Right lobe of liver (tissue), 6 donors: ENCODE measurements at regions not wholly inside any gene's neighbourhood (a gene's known extent, or its start where the extent isn't known, plus 50 kb on each side); places are given as distances from the start of the nearest gene placed in this dataset.

ENCODE experiments used
- ATAC-seq, 4 donors: fragments of 200-7000 bp; cut with Tn5 transposase; one replicate each; pipeline ENCODE4 v1.9.1; 2020; ENCODE audit warnings: mild to moderate bottlenecking in 4 of 4, moderate library complexity in 4 of 4
- DNase-seq, 3 donors: peaks; one replicate each; pipeline ENCODE4 v3.0.0-alpha.2; 2020
- H3K27ac ChIP-seq, 3 donors: fragments of 200-600 bp; one replicate each; pipeline ENCODE4 v1.8.0; 2022
- H3K27me3 ChIP-seq, 2 donors: fragments of 200-600 bp; one replicate each; pipeline ENCODE4 v1.8.0; 2022
- H3K36me3 ChIP-seq, 4 donors: fragments of 200-600 bp; sonication (generic) in 1 of 4; one replicate each; pipeline versions ENCODE4 v1.5.1 to v1.8.0; 2017 to 2022; ENCODE audit warnings: control low read depth in 1 of 4
- H3K4me1 ChIP-seq, 4 donors: fragments of 200-600 bp; sonication (generic) in 1 of 4; one replicate each; pipeline versions ENCODE4 v1.5.1 to v1.8.0; 2017 to 2022; ENCODE audit warnings: control low read depth in 1 of 4
- H3K4me3 ChIP-seq, 3 donors: fragments of 200-600 bp; one replicate each; pipeline ENCODE4 v1.8.0; 2022
- H3K9me3 ChIP-seq, 4 donors: fragments of 200-600 bp; sonication (generic) in 1 of 4; one replicate each; pipeline versions ENCODE4 v1.5.1 to v1.8.0; 2017 to 2022; ENCODE audit warnings: control low read depth in 1 of 4
- POLR2A ChIP-seq: fragments of 450-650 bp; IDR thresholded peaks from one replicate; pipeline ENCODE4 v1.6.1; 2017; ENCODE audit warnings: antibody characterized with exemption, mild to moderate bottlenecking
- WGBS: methylation state at CpG from one replicate; pipeline ENCODE4 v1.1.6; 2018; ENCODE audit warnings: low coverage, low lambda C conversion rate; ENCODE audit not compliant: insufficient coverage; ENCODE audit errors: missing lambda C conversion rate; 5-methylcytosine and 5-hydroxymethylcytosine counted together
- intact Hi-C, 2 donors: fragments of 100-400 bp; cut with DNase I; formaldehyde crosslinking; loops; one replicate each; pipeline versions ENCODE4 v1.11.2 to v1.14.1; 2022
- TF ChIP-seq, protein P1 (sequence below), 4 donors: fragments of 200-600 bp in 3 of 4; fragments of 450-650 bp in 1 of 4; IDR thresholded peaks; one replicate each; pipeline versions ENCODE4 v1.5.1 to v1.8.0; 2016 to 2022; ENCODE audit warnings: antibody characterized with exemption in 4 of 4, mild to moderate bottlenecking in 2 of 4
- donor health status: DM: no; HTN: yes; CAD: no.
- donor health status: DM: no; HTN: no; CAD: no.
- donor health status: DM: no; HTN: no; CAD: no.
- donor health status: DM: no; HTN: yes; CAD: no.
- donor health status: DM: no; HTN: yes; CAD: no.

DNA sequence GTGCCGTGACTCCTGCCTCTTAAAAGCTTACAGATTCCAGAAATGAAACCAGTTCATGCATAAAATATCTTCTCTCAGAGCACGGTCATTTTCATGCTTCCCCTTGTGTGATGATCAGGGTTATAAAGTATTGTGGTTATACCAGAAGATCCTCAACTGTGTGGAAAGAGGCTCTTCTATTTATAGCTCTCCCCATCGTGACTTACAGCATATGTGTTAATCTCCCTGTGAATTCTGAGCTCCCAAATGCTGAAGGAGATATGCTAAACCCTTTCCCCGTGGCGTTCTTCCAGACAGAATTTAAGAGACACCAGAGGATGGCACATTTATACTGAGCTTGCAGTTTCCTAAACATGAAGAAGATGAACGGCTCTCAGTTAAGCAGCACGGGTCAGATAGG, 158.8 kb downstream of the CDH26 start:
- 28% methylated on average over 7 of the region's 7 CpGs for WGBS
- TF ChIP-seq, protein P1, sequence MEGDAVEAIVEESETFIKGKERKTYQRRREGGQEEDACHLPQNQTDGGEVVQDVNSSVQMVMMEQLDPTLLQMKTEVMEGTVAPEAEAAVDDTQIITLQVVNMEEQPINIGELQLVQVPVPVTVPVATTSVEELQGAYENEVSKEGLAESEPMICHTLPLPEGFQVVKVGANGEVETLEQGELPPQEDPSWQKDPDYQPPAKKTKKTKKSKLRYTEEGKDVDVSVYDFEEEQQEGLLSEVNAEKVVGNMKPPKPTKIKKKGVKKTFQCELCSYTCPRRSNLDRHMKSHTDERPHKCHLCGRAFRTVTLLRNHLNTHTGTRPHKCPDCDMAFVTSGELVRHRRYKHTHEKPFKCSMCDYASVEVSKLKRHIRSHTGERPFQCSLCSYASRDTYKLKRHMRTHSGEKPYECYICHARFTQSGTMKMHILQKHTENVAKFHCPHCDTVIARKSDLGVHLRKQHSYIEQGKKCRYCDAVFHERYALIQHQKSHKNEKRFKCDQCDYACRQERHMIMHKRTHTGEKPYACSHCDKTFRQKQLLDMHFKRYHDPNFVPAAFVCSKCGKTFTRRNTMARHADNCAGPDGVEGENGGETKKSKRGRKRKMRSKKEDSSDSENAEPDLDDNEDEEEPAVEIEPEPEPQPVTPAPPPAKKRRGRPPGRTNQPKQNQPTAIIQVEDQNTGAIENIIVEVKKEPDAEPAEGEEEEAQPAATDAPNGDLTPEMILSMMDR (IDR thresholded peaks at IDR 0.05): no peak
- no peak for TF ChIP-seq POLR2A
- Histone ChIP-seq H3K9me3 (no peaks in the 10 kb centered on the region), H3K36me3 (no peaks in the 10 kb centered on the region), H3K27me3 (no peaks in the 10 kb centered on the region), H3K27ac (no peak overlapping the region), H3K4me1 (no peaks in the 10 kb centered on the region), H3K4me3 (no peak overlapping the region)
- DNase-seq (no peak), ATAC-seq (peak in 2 of 4 donors; percentile 34 to 39)
- intact Hi-C loops: no loop called here

DNA sequence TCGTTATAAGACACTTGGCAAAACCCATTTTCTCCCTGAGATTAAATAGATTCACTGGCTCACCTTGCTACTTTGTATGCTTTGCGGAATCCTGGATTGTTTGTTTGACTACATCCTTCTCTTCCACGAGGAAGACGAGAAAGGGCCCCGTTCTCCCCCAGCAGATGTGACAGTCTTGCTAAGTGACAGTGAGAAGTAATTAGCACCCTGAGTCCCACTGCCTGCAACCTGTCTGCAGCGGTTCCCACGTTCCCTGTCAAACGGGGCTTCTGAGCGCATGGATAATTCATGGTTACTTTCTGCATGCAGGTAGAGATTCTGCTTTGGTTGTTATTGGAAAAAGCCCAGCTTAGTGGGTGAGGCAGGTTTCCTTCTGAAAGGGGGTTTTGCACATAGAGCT, 163.7 kb downstream of the CDH26 start:
- Histone ChIP-seq H3K4me3 (no peak overlapping the region), H3K9me3 (no peaks in the 10 kb centered on the region), H3K27me3 (no peaks in the 10 kb centered on the region), H3K36me3 (no peaks in the 10 kb centered on the region), H3K27ac (no peak overlapping the region), H3K4me1 (peaks cover 0 to 6% (median 2%) of the 10 kb centered on the region in 4 donors)
- ATAC-seq (no peak), DNase-seq (no peak)
- TF ChIP-seq, protein P1 (IDR thresholded peaks at IDR 0.05): no peak
- no peak for TF ChIP-seq POLR2A
- WGBS: 40% methylated on average over 5 of the region's 9 CpGs
- intact Hi-C loops: no loop called here

DNA sequence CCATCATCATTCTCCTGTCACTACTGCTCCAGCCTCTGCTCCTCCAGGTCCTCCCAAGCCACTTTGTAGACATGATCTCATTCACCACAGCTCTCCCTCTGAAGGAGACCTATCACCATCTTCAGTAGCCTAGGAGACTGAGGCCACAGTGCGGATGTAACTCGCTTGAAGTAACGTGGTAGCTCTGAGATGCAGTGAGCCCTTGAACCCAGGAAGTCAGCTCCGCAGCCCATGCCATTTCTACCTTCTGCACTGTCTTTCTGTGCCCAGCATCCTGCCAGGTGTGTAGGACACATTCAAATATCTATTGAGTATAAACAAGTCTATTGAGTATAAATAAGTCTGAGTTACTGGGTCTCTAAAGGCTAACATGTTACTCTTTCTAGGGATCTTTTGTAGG, 164.4 kb downstream of the CDH26 start:
- intact Hi-C loops: no loop called here
- TF ChIP-seq, protein P1 (IDR thresholded peaks at IDR 0.05): no peak
- no peak for TF ChIP-seq POLR2A
- H3K4me1 ChIP-seq: peaks cover 0 to 13% (median 2%) of the 10 kb centered on the region in 4 donors
- H3K4me3 ChIP-seq: no peak overlapping the region
- no peaks in the 10 kb centered on the region for H3K36me3 ChIP-seq
- ATAC-seq: no peak
- DNase-seq: no peak
- H3K9me3 ChIP-seq: no peaks in the 10 kb centered on the region
- 89% methylated on average over 4 of the region's 4 CpGs for WGBS
- no peaks in the 10 kb centered on the region for H3K27me3 ChIP-seq
- no peak overlapping the region for H3K27ac ChIP-seq

DNA sequence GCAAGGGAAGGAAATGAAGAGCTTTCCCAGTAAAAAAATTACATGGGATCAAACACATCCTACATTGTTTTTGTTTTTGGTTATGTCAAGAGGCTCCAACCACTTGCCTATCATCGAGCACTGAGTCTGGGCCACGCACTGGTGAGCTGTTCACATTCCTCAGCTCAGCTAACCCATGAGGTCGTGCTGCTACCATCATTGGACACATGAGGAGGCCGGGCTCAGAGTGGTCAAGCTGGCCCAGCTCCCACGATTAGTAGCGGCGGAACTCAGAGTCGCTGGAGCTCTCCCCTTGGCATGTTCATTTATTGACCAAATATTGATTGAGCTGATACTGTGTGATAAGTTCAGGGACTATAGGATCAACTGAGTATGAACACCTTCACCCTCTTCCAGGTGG, 164.9 kb downstream of the CDH26 start:
- no peak for TF ChIP-seq POLR2A
- TF ChIP-seq, protein P1 (IDR thresholded peaks at IDR 0.05): no peak
- Histone ChIP-seq H3K9me3 (no peaks in the 10 kb centered on the region), H3K4me3 (no peak overlapping the region), H3K4me1 (peaks cover 0 to 13% (median 2%) of the 10 kb centered on the region in 4 donors), H3K27ac (no peak overlapping the region), H3K27me3 (no peaks in the 10 kb centered on the region), H3K36me3 (no peaks in the 10 kb centered on the region)
- intact Hi-C loops: no loop called here
- no peak for DNase-seq
- 78% methylated on average over 2 of the region's 8 CpGs for WGBS
- ATAC-seq: no peak

DNA sequence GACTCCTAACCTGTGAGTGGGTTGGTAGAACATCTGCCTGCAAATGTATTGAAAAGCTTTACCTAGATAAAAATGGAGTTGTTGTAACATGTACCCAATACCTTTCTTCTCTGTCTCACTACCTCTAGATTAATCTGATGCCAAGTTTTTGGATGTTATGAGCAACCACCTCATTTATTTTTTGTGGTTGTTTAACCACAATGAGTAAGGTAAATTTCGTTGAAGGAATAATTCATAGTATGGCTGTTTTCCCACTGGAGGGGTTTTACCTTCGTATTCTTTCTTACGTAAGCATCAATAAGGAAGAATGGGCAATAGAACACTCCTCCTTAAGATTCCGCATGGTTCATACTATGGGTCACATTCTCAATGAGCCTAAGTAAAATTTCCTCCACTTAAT, 165.4 kb downstream of the CDH26 start:
- WGBS: 68% methylated on average over 4 of the region's 4 CpGs
- no peak for TF ChIP-seq POLR2A
- TF ChIP-seq, protein P1 (IDR thresholded peaks at IDR 0.05): no peak

More for the DNA sequence above, 165.4 kb downstream of the CDH26 start:
- Histone ChIP-seq H3K27ac (no peak overlapping the region), H3K4me1 (peaks cover 0 to 13% (median 2%) of the 10 kb centered on the region in 4 donors), H3K27me3 (no peaks in the 10 kb centered on the region), H3K4me3 (no peak overlapping the region), H3K36me3 (no peaks in the 10 kb centered on the region), H3K9me3 (no peaks in the 10 kb centered on the region)
- DNase-seq: no peak
- intact Hi-C loops: no loop called here
- ATAC-seq: no peak
